Lung (tissue), 11 donors: ENCODE measurements at regions not wholly inside any gene's neighbourhood (a gene's known extent, or its start where the extent isn't known, plus 50 kb on each side); places are given as distances from the start of the nearest gene placed in this dataset.

Experiments
- ATAC-seq: fragments of 200-7000 bp; cut with Tn5 transposase; one replicate; pipeline ENCODE4 v1.9.1; 2020; ENCODE audit warnings: moderate number of reproducible peaks; ENCODE audit not compliant: insufficient read depth, low FRiP score
- DNase-seq, 3 donors: peaks; one replicate each; pipeline ENCODE4 v3.0.0-alpha.2; 2013 to 2017
- H3K27ac ChIP-seq, 2 donors: one replicate each; pipeline ENCODE4 v1.5.1; 2013; ENCODE audit warnings: mild to moderate bottlenecking in 2 of 2, moderate library complexity in 2 of 2, control low read depth in 1 of 2, inconsistent platforms in 1 of 2, low read depth in 1 of 2, low read length in 1 of 2
- H3K27me3 ChIP-seq, 3 donors: one replicate each; pipeline ENCODE4 v1.5.1; 2013; ENCODE audit warnings: low read length in 2 of 3; ENCODE audit not compliant: control insufficient read depth in 3 of 3, insufficient read depth in 3 of 3
- H3K36me3 ChIP-seq, 4 donors: one replicate each; pipeline ENCODE4 v1.5.1; 2013; ENCODE audit warnings: low read length in 4 of 4, mild to moderate bottlenecking in 1 of 4, moderate library complexity in 1 of 4; ENCODE audit not compliant: control insufficient read depth in 4 of 4, insufficient read depth in 4 of 4
- H3K4me1 ChIP-seq, 5 donors: one replicate each; pipeline ENCODE4 v1.5.1; 2013; ENCODE audit warnings: low read length in 5 of 5, mild to moderate bottlenecking in 2 of 5, moderate library complexity in 1 of 5; ENCODE audit not compliant: control insufficient read depth in 5 of 5, insufficient read depth in 5 of 5
- H3K4me3 ChIP-seq: one replicate; pipeline ENCODE4 v1.5.1; 2013; ENCODE audit warnings: mild to moderate bottlenecking, control low read depth, moderate library complexity
- H3K9ac ChIP-seq, 2 donors: one replicate each; pipeline ENCODE4 v1.5.1; 2013; ENCODE audit warnings: low read length in 2 of 2, control low read depth in 1 of 2; ENCODE audit not compliant: insufficient read depth in 1 of 2
- H3K9me3 ChIP-seq, 4 donors: one replicate each; pipeline ENCODE4 v1.5.1; 2013; ENCODE audit warnings: low read length in 3 of 4, mild to moderate bottlenecking in 1 of 4, moderate library complexity in 1 of 4; ENCODE audit not compliant: control insufficient read depth in 4 of 4, insufficient read depth in 3 of 4
- CTCF ChIP-seq: IDR thresholded peaks from 2 replicates; pipeline ENCODE4 v1.5.1; 2012; ENCODE audit warnings: mild to moderate bottlenecking; ENCODE audit errors: control extremely low read depth, extremely low read depth
- WGBS, 2 donors: extraction: QIAGEN DNeasy Blood & Tissue Kit; methylation state at CpG; one replicate each; pipeline ENCODE4 v1.1.7; 2013; 5-methylcytosine and 5-hydroxymethylcytosine counted together
- donor health status: control.
- donor health status: control.
- donor health status: Bipolar disorder and iron deficiency.
- donor health status: healthy.
- donor health status: DM: yes; HTN: yes; CAD: no.

- Histone ChIP-seq H3K9ac (no peak overlapping the region), H3K27ac (no peak overlapping the region), H3K36me3 (no peaks in the 10 kb centered on the region), H3K27me3 (no peaks in the 10 kb centered on the region), H3K4me3 (no peak overlapping the region), H3K9me3 (no peaks in the 10 kb centered on the region), H3K4me1 (no peaks in the 10 kb centered on the region)
- DNase-seq (no peak), ATAC-seq (no peak)
- no peak for TF ChIP-seq CTCF
Observed at GRCh38 chr1:190540366-190540765, 62.7 kb upstream of the BRINP3 start.

- DNase-seq, result no peak
- H3K4me1 ChIP-seq, result no peaks in the 10 kb centered on the region
- no peaks in the 10 kb centered on the region for H3K9me3 ChIP-seq
- WGBS, 2 donors, result 61 to 76% methylated on average over 1 of the region's 1 CpG
- no peaks in the 10 kb centered on the region for H3K27me3 ChIP-seq
- no peaks in the 10 kb centered on the region for H3K36me3 ChIP-seq
- H3K4me3 ChIP-seq, result no peak overlapping the region
- H3K9ac ChIP-seq, result no peak overlapping the region
- no peak overlapping the region for H3K27ac ChIP-seq
- no peak for TF ChIP-seq CTCF
- ATAC-seq, result no peak
Observed at GRCh38 chr1:190551638-190552037, 74.0 kb upstream of the BRINP3 start.

- no peak for TF ChIP-seq CTCF
- peak in 1 of 3 donors; percentile 12 for DNase-seq
- H3K27me3 ChIP-seq, result no peaks in the 10 kb centered on the region
- no peaks in the 10 kb centered on the region for H3K4me1 ChIP-seq
- no peak overlapping the region for H3K27ac ChIP-seq
- H3K4me3 ChIP-seq, result no peak overlapping the region
- no peak overlapping the region for H3K9ac ChIP-seq
- no peak for ATAC-seq
- peaks cover 0 to 7% (median 3%) of the 10 kb centered on the region in 4 donors for H3K9me3 ChIP-seq
- no peaks in the 10 kb centered on the region for H3K36me3 ChIP-seq
- WGBS, 2 donors, result 75 to 88% methylated on average over 1 of the region's 1 CpG
Observed at GRCh38 chr1:190560161-190560681, 82.6 kb upstream of the BRINP3 start.

GRCh38 chr1:190563230-190563629, 85.6 kb upstream of the BRINP3 start:
- Histone ChIP-seq H3K9ac (no peak overlapping the region), H3K4me1 (no peaks in the 10 kb centered on the region), H3K36me3 (no peaks in the 10 kb centered on the region), H3K27ac (no peak overlapping the region), H3K27me3 (no peaks in the 10 kb centered on the region), H3K9me3 (peaks cover 0 to 7% (median 3%) of the 10 kb centered on the region in 4 donors), H3K4me3 (no peak overlapping the region)
- no peak for TF ChIP-seq CTCF
- 87 to 92% methylated on average over 9 of the region's 9 CpGs for WGBS, 2 donors
- DNase-seq (no peak), ATAC-seq (no peak)
